ENCODE measurements at regions not wholly inside any gene's neighbourhood (a gene's known extent, or its start where the extent isn't known, plus 50 kb on each side); places are given as distances from the start of the nearest gene placed in this dataset.
"Not testable (repeated sequence)": the region's sequence is repeated elsewhere in the genome, so short reads cannot be mapped to it uniquely, and the experiment has no call there.

GRCh38 chr5:33161421-33161820 is 279.3 kb upstream of the TARS1 start:
- DNase-seq, result no peak

DNA sequence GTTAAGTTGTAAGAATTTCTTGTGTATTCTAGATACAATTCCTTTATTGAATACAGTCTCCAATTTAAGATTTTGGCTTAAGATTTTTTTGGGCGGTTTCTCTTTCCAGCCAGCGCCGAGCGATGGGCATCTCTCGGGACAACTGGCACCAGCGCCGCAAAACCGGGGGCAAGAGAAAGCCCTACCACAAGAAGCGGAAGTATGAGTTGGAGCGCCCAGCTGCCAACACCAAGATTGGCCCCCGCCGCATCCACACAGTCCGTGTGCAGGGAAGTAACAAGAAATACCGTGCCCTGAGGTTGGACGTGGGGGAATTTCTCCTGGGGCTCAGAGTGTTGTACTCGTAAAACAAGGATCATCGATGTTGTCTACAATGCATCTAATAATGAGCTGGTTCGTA is 278.7 kb upstream of the TARS1 start:
- DNase-seq, result no peak

DNA sequence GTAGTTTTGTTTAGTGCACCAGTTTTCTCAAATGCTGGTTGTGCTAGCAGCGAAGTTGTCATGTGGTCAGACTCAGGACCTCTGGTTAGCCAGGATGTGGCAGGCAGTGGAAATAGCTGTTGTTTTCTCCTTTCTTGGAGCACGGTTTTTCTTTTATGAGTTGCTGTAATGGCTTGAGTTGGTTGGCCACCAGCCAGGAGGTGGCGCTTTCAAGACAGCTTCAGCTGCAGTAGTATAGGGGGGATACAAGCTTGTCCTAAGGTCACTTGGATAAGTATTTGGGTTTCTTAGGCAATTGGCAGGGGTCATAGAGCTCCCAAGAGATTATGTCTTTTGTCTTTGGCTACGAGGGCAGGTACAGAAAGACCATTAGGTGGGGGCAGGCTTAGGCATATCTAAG is 274.2 kb upstream of the TARS1 start:
- DNase-seq, result no peak

GRCh38 chr5:33166948-33167347 is 273.8 kb upstream of the TARS1 start:
- no peak for DNase-seq

DNA sequence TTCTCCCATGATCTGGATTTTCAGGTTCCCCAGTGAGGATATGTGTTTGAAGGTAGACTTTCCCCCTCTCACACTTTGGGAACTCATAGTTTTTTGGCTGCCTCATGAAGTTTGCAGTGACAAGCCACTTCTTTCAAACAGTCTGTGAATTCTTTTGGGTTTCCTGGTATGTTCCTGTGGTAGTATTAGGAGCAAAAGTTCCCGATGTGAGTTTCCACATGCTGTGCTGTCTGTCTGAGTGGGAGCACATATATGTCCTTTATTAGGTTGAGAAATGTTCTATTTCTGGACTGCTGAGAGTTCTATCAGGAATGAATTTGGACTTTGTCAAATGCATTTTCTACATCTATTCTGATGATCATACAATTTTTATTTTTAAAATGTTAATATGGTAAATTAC is 273.2 kb upstream of the TARS1 start:
- DNase-seq, result no peak

GRCh38 chr5:33170411-33170810 is 270.4 kb upstream of the TARS1 start:
- no peak for DNase-seq

DNA sequence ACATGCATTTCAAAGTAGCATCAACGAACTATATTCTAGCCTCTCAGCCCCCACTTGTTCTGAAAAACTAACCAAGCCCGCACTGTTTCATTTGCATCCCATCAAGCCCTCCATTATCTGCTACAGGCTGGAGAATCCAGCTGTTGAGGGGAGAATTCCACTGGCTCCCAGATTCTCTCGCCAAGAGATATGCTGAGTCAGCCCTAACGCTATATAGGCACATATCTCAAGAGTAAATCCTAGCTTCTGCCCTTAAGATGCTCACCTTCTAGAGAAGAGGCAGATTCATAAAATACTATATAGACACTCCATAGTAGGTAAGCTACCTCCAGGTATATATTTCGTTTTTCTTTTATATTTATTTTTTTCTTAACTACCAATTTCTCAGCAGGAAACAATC is 266.4 kb upstream of the TARS1 start:
- DNase-seq, result no peak

DNA sequence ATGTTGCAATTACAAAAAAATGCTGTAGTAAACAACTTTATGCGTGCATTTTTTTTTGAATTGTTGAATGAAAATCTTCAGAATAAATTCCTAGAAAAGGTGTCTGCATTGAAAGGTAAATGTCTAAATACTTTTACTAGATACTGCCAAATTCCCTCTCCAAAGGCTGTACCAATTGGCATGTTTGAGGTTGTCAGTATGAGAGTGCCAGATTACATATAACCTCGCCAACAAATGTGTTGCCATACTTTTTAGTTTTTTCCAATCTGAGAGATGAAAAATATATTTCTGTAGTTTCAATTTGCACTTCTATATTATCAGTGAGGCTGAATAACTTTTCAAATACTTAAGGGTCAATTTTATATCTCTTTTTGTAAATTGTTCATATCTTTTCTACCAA is 261.5 kb upstream of the TARS1 start:
- no peak for DNase-seq

- DNase-seq, result peak; percentile 15 to 28
Observed at GRCh38 chr5:33180900-33181299, 259.9 kb upstream of the TARS1 start.

- no peak for DNase-seq
Observed at GRCh38 chr5:33182986-33183385, 257.8 kb upstream of the TARS1 start.

- DNase-seq, result no peak
Observed at GRCh38 chr5:33184367-33184766, 256.4 kb upstream of the TARS1 start.

- no peak for DNase-seq
Observed at GRCh38 chr5:33188089-33188488, 252.7 kb upstream of the TARS1 start.

DNA sequence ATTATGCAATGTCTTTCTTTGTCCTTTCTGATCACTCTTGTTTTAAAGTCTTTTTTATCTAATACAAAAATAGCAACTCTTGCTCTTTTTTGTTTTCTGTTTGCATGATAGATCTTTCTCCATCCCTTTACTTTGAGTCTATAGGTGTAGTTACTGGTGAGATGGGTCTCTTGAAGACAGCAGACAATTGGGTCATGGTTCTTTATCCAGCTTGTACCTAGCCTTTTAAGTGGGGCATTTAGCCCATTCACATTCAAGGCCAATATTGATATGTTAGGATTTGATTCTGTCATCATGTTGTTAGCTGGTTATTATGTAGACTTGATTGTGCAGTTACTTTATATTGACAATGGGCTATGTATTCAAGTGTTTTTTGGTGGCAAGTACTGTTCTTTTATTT is 245.9 kb upstream of the TARS1 start:
- no peak for DNase-seq

- no peak for DNase-seq
Observed at GRCh38 chr5:33195431-33196165, 245.2 kb upstream of the TARS1 start.

GRCh38 chr5:33198836-33199235 is 241.9 kb upstream of the TARS1 start:
- DNase-seq, result no peak

DNA sequence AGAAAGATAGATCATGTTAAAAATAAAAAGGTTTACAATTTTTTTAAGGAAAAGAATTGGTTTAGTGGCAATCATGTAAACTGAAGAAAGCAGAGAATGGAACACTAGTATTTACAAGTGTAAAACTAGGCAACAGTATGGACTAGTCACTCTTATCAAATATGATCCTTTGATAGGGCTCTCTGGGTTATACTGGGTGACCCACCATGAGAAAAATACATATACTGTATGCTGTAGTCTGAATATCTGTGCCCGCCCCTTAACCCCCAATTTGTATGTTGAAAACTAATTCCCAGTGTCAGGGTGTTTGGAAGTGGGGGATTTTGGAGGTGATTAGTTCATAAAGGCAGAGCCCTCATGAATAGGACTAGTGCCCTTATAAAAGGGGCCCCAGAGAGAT is 236.8 kb upstream of the TARS1 start:
- no peak for DNase-seq

DNA sequence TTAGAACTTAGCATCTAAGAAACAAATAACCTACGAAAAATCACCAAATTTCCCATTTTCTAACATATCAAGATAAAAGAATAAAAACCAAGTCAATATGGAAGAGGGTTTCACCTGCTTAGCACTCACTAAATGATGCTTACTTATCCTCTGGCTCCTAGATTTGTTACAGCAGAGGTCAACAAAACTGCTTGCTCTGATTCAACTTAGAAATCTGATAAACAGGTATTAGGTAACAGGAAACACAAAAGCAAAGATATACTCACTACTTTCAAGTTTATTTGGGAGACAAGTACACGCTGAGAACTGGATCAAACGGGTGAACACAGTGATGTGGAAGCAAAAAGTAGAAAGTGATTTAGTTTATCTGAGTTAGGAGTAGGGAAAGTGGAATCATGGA is 235.7 kb upstream of the TARS1 start:
- no peak for DNase-seq

GRCh38 chr5:33205727-33206410 is 234.9 kb upstream of the TARS1 start:
- DNase-seq, result no peak

DNA sequence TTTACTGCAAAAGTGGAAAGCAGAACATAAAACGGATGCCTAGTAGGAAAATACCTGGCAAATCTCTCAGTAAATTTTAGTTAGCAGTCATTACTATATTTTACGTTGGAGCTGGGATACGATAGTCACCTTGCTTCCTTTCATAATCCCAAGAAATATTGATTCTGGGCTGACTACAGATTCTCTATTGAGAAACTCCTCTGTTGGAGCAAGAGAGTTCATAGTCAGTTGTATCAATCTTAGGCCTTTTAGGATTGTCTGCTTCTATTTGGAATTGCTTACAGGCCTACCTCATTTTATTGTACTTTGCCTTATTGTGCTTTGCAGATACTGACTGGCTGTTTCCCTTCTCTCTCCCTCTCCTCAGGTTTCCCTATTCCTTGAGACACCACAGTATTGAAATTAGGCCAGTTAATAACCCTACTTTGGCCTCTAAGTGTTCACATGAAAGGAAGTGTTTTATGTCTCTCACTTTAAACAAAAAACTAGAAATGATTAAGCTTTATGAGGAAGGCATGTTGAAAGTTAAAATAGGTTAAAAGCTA is 233.7 kb upstream of the TARS1 start:
- DNase-seq, result no peak

DNA sequence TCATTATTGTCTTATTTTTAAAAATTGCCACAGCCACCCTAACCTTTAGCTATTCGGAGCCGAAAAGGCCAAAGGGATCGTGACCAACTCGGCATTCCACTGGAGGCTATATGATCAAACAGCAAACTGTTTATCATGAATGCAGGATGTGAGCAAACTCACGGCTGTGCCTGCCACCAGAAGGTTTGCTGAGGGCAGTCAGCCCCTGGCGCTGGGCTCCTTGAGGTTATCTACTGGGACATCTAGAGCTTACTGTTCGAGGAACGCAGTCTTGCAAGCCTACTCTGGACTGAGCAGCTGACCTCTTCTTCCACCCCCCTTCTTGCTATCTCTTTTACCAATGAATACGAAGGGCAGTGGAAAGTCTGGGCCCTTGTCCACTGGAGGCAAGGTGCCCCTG is 231.5 kb upstream of the TARS1 start:
- no peak for DNase-seq

DNA sequence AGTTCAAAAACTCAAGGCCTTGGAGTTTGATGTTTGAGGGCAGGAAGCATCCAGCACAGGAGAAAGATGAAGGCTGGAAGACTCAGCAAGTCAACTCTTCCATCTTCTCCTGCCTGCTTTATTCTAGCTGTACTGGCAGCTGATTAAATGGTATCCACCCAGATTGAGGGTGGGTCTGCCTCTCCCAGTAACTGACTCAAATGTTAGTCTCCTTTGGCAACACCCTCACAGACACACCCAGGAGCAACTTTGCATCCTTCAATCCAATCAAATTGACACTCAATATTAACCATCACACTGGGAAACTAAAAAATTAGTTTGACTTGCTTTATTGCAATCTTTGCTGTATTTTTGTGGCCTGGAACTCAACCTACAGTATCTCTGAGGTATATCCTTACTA is 230.5 kb upstream of the TARS1 start:
- DNase-seq, result not testable (repeated sequence)

DNA sequence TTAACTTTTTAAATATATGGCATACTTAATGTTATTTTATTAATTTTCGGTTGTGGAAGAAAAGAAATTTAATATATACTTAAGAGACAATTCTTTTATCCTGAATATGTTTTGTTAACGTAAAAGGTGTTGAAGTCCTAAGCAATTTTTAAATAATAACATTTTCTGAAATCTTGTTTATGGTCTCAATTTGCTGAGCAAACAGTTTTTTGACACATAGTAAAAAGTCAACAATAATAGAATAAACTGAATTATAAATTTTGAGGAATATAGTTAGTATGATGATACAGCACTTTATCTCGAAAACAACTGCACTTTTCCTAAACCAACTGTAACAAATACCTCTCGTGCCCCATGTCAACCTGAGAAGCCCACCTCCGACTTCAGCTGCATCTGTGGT is 229.8 kb upstream of the TARS1 start:
- no peak for DNase-seq

DNA sequence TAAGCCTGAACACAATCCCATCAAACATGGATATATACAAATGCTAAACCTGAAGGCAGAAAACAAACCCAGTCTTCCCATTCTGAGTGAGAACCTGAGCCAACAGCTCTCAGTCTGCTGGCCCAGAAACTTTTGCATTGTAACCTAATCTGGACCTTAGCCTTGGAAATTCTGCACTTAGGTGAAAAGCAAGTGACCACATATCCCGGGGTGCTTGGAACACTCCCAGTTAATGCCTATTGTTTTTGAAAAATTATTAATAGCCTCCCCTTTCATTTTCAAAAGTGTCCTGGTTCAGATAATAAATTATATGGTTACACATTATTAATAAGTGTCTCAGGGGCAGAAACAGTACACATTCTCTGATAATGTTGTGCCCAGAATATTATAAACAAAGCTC is 228.3 kb upstream of the TARS1 start:
- no peak for DNase-seq

GRCh38 chr5:33212900-33213299 is 227.9 kb upstream of the TARS1 start:
- no peak for DNase-seq
